GM19043 (cell line): ENCODE measurements at regions not wholly inside any gene's neighbourhood (a gene's known extent, or its start where the extent isn't known, plus 50 kb on each side); places are given as distances from the start of the nearest gene placed in this dataset.
"Not testable (repeated sequence)": the region's sequence is repeated elsewhere in the genome, so short reads cannot be mapped to it uniquely, and the experiment has no call there.

Source experiments
- ATAC-seq: cut with Tn5 transposase; IDR thresholded peaks from one replicate; pipeline ENCODE4 v1.9.1; 2021; ENCODE audit warnings: low read depth; ENCODE audit not compliant: unreplicated experiment

DNA sequence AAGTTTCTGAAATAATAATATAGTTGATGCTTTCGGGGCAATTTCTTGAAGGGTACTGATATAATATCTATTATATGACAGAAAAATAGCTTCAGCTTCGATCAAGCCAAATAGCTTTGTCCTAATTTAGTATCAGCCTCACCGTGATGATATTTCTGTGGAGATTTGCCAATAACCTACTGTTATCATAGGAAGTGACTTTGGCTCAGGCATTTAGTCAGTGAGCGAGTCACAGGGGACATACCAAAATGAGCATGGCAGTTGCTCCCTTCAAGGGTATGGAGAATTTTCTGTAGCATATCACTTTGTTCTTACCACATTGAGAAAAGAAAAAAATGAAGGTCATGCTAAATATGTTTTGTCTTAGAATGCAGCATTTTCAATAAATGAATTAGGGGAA, 767.6 kb upstream of the SLITRK1 start:
- ATAC-seq = no peak

DNA sequence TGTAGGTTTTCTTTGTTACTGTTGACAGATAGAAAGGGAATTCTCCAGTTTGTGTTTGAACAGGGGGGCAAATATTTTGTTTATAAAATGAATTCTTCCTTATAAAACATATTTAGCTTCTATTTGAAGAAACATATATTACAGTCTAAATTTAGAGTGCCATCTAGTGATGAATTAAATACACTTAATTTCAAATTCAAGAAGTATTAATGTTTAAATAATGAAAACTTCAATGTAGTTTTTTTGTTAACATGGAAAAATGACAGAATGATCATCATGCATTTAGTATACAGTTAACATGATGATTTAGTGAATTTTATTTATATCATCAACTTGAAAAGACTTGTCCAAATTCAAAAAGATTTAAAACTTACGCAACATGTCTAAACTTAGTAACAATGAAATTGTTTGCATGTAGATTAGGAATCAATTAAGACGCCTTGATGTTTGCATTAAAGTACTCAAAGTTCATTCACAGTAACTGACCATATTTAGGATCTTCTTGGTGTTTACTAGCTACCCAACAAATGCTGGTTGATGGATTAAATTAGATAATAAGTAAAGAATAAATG, 765.9 kb upstream of the SLITRK1 start:
- no peak for ATAC-seq

DNA sequence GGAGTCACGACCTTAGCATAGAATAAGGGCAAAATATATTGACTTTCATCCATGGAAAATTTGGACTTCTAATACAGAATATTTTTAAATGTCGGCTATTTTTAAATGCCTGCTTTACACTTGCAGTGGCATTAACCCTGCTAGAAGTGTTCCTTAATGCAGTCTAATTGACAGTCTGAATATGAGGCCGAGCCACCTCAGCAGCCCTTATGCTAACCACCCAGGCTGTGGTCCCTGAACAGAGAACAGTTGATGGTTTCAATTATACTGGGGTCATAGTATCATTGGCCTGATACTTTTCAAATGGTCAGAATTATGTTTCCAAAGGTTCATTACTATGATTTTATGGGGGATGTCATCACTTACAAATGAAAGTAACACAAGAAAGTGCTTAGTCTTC, 764.7 kb upstream of the SLITRK1 start:
- ATAC-seq = no peak

GRCh38 chr13:84645196-84646012, 763.1 kb upstream of the SLITRK1 start:
- no peak for ATAC-seq

GRCh38 chr13:84641491-84641890, 759.2 kb upstream of the SLITRK1 start:
- no peak for ATAC-seq

- ATAC-seq = no peak
These were observed 758.4 kb upstream of the SLITRK1 start for GRCh38 chr13:84640691-84641090.

DNA sequence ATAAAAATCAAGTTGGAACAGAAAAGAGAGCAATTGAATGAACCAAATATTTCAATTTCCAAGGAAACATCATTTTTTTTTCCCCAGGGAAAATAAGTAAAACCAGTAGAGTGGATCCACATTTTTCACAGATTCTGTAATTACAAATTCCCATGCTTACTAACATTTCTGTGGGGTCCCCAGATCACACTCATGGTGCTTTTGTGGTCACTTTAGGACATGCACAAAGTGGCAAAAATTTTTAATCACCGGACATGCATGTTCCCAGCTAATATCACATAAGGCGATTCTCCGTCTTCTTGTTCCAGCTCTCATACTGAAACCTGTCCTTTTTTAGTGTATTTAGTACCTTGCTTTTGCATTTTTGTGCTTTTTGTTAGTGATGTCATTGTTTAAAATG, 748.2 kb upstream of the SLITRK1 start:
- ATAC-seq = no peak

DNA sequence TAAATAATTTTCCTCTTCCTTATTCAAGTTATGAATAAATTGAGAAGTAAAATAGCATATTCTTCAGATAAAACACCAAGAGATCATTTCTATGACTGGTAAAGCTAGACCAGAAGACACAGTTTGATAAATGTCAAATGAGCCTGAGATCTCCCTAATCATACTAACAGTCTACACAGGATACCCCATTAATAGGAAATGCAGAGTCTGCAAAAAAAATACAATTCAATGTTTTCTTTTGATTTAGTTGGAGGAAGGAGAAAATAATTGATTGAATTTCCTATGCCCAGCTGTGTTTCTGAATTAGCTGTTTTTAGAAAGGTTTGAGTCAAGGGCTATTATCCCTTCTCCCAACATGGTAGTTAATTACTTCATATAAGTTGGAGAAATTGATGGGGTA, 734.6 kb upstream of the SLITRK1 start:
- no peak for ATAC-seq

- no peak for ATAC-seq
These were observed 727.4 kb upstream of the SLITRK1 start for GRCh38 chr13:84609716-84610115.

GRCh38 chr13:84607261-84608013, 725.2 kb upstream of the SLITRK1 start:
- ATAC-seq = no peak

GRCh38 chr13:84606616-84607015, 724.3 kb upstream of the SLITRK1 start:
- no peak for ATAC-seq

- no peak for ATAC-seq
These were observed 723.7 kb upstream of the SLITRK1 start for GRCh38 chr13:84605927-84606326.

DNA sequence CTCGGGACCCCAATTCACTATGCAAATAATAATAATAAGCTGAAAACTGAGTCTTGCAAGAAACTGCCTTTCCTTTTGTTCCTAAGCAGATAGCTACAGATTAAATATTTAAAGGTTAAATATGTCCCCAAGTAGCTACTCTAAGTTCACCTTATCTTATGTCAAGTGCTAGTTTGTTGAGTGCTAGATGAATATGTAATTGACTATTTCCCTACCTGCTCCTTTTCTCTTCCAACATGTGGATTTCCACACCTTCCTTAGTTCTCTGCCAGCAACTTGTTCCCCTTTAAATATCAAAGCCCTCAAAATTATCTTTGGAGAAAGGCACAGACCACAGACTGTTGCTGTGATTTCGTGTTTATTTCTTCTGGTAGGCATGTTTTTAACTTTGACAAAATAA, 709.2 kb upstream of the SLITRK1 start:
- no peak for ATAC-seq

DNA sequence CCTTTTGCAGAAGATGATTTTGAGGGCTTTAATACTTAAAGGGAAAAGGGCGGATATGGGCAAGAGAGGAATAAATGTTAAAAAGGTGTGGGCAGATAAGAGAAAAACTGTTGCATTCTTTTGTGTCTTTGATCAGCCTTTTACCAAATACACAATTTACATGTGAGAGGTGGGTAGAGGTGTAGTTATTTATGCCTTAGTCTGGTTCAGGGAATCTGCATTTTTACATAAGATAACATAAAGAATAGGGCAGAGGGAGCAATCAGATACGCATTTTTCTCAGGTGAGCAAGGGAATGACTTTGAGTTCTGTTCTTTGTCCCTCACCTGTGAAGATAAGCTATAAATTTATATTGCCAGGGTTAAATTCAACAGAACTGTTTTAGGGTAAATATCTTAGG, 708.4 kb upstream of the SLITRK1 start:
- no peak for ATAC-seq

DNA sequence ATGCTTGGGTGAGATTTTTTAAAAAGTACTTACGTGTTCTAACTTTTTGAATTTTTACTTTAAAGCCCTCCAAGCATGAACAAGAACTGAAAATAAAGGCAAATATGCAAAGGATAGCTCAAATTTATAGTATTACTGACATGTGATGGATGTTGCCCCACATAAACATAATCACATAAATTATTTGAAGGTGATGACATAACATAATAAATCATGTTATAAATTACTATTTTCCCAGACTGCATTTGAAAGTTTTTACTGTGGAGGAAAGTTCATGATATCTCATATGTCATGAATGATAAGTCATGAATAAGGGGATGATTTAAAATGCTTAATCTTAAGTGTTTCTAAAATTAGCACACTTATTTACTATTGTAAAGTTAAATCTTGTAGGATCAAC, 705.7 kb upstream of the SLITRK1 start:
- ATAC-seq = no peak

- not testable (repeated sequence) for ATAC-seq
These were observed 697.6 kb upstream of the SLITRK1 start for GRCh38 chr13:84579901-84580300.

DNA sequence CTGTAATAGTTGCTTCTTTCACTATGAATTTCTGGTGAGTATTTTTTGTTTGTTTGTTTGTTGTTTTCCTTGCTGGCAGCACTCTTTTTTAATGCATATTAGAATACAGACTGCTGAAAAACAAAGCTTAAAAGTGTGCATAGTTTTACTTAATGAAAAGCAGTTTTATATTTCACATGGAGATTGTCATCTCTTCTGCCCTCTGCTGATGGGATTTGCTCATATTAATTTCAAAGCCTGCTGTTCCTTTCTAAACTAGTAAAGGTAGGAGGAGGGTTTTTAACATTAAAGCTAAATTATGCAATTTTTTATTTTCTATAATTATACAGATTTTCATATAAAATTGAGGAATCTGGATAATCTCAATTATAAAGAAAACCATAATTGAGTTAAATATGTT, 692.6 kb upstream of the SLITRK1 start:
- no peak for ATAC-seq

DNA sequence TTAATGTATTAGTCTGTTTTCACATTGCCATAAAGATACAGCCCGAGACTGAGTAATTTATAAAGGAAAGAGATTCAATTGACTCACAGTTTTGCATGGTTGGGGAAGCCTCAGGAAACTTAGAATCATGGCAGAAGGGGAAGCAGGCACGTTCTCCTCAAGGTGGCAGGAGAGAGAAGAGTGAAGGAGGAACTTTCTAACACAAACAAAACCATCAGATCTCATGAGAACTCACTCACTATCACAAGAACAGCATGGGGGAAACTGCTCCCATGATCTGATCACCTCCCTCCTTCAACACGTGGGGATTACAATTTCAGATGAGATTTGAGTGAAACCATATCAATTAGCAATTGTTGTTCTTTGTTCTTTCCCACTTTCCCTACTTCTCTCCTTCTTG, 689.0 kb upstream of the SLITRK1 start:
- no peak for ATAC-seq

DNA sequence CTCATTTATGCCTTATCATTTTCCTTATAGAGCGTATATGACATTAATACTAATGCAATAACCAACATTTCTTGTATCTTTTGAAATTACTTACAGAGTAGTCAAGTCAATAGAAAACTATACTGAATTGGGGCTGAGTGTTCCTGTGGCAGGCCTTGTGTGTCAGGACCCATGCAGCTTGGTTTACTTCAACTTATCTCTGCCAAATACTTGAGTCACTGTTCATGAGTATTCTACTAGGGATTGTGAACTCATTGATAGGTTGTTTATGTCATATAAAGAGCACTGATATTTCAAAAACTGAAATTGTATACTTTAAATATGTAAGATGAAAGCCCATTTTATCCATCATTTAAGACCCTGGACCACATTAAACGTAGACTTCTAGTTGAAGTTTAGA, 688.6 kb upstream of the SLITRK1 start:
- ATAC-seq = no peak

DNA sequence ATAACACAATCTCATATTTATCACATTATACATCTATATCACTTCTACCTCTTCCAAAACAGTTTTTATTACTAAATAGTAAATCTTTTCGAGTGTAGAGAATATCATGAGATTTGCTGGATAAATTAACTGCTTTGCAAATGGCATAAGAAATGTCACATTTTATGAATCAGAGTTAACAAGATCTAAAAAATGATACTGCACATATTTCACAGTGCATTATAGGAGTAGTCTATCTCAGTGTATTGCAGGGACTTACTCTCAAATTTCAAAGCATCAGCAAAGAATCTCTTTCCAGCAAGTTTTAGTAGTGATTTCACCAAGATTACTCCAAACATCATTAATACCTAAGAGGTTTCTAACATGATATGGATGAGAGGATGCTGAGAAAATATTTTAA, 687.1 kb upstream of the SLITRK1 start:
- no peak for ATAC-seq

GRCh38 chr13:84567848-84568247, 685.6 kb upstream of the SLITRK1 start:
- ATAC-seq = no peak

GRCh38 chr13:84566780-84567179, 684.5 kb upstream of the SLITRK1 start:
- no peak for ATAC-seq
